Activated CD4-positive, alpha-beta T cell treated with anti-CD3 and anti-CD28 coated beads for 36 hours (primary cell): ENCODE measurements at regions not wholly inside any gene's neighbourhood (a gene's known extent, or its start where the extent isn't known, plus 50 kb on each side); places are given as distances from the start of the nearest gene placed in this dataset.
"Not testable (repeated sequence)": the region's sequence is repeated elsewhere in the genome, so short reads cannot be mapped to it uniquely, and the experiment has no call there.

Source experiments
- ATAC-seq: fragments of 200-7000 bp; cut with Tn5 transposase; one replicate; pipeline ENCODE4 v1.10.0; 2021; ENCODE audit warnings: mild to moderate bottlenecking, moderate library complexity
- CTCF ChIA-PET: fragments of 350-600 bp; sonication (Branson Sonifier 250); formaldehyde crosslinking; loops from one replicate; lab custom pipeline; 2021; ENCODE audit warnings: antibody characterized with exemption; lab: Charles Lee
- POLR2A ChIA-PET: fragments of 350-600 bp; sonication (Branson Sonifier 250); formaldehyde crosslinking; loops from one replicate; lab custom pipeline; 2021; ENCODE audit warnings: antibody characterized with exemption, inconsistent platforms; lab: Charles Lee
- DNase-seq: peaks from one replicate; pipeline ENCODE4 v3.0.0-alpha.2; 2020
- H3K27ac Mint-ChIP-seq: one replicate; pipeline ENCODE4 v1.8.0; 2021; ENCODE audit warnings: mixed read lengths
- H3K27me3 Mint-ChIP-seq: one replicate; pipeline ENCODE4 v1.8.0; 2021; ENCODE audit warnings: mixed read lengths
- H3K36me3 Mint-ChIP-seq: one replicate; pipeline ENCODE4 v1.8.0; 2021; ENCODE audit warnings: low read depth, mixed read lengths
- H3K4me1 Mint-ChIP-seq: one replicate; pipeline ENCODE4 v1.8.0; 2021; ENCODE audit warnings: mixed read lengths
- H3K4me3 Mint-ChIP-seq: one replicate; pipeline ENCODE4 v1.8.0; 2021; ENCODE audit warnings: mild to moderate bottlenecking, moderate library complexity, mixed read lengths
- H3K9me3 Mint-ChIP-seq: one replicate; pipeline ENCODE4 v1.8.0; 2021; ENCODE audit warnings: low read depth, mixed read lengths
- intact Hi-C, 2 experiments: fragments of 100-400 bp; cut with DNase I in 1 of 2; cut with micrococcal nuclease in 1 of 2; formaldehyde crosslinking; loops; one replicate each; pipeline versions ENCODE4 v1.14.2 to v1.15.1; 2022 to 2024; cut with DNase I, micrococcal nuclease

- Mint-ChIP-seq H3K4me3 (no peak overlapping the region), H3K9me3 (peaks cover 7% of the 10 kb centered on the region), H3K36me3 (no peaks in the 10 kb centered on the region), H3K4me1 (no peaks in the 10 kb centered on the region), H3K27ac (no peak overlapping the region), H3K27me3 (no peaks in the 10 kb centered on the region)
- ChIA-PET CTCF (interaction anchor here (1.0 kb wide), 1 partner anchor 21 kb away, joined by 3 read pairs; no protein-coding TSS in a partner anchor), POLR2A (no interaction called here)
- DNase-seq = no peak
- ATAC-seq = no peak
- intact Hi-C loops = no loop called here
These were observed 281.6 kb upstream of the SLC16A7 start for GRCh38 chr12:59314209-59314608.

- POLR2A ChIA-PET = no interaction called here
- intact Hi-C loops = no loop called here
- no peak overlapping the region for H3K27ac Mint-ChIP-seq
- CTCF ChIA-PET = no interaction called here
- no peaks in the 10 kb centered on the region for H3K27me3 Mint-ChIP-seq
- ATAC-seq (no peak), DNase-seq (no peak)
- no peak overlapping the region for H3K4me3 Mint-ChIP-seq
- H3K4me1 Mint-ChIP-seq = no peaks in the 10 kb centered on the region
- peaks cover 3% of the 10 kb centered on the region for H3K9me3 Mint-ChIP-seq
- H3K36me3 Mint-ChIP-seq = no peaks in the 10 kb centered on the region
These were observed 291.6 kb upstream of the SLC16A7 start for GRCh38 chr12:59304077-59304721.

GRCh38 chr12:59298296-59298695 is 297.5 kb upstream of the SLC16A7 start:
- ATAC-seq = no peak
- Mint-ChIP-seq H3K27me3 (no peaks in the 10 kb centered on the region), H3K4me3 (no peak overlapping the region), H3K9me3 (peaks cover 3% of the 10 kb centered on the region), H3K27ac (no peak overlapping the region), H3K4me1 (no peaks in the 10 kb centered on the region), H3K36me3 (no peaks in the 10 kb centered on the region)
- DNase-seq = no peak
- POLR2A ChIA-PET = no interaction called here
- intact Hi-C loops = no loop called here
- CTCF ChIA-PET = no interaction called here

GRCh38 chr12:59294221-59294620 is 301.6 kb upstream of the SLC16A7 start:
- intact Hi-C loops = no loop called here
- no peak overlapping the region for H3K4me3 Mint-ChIP-seq
- H3K9me3 Mint-ChIP-seq = no peaks in the 10 kb centered on the region
- DNase-seq (no peak), ATAC-seq (no peak)
- H3K4me1 Mint-ChIP-seq = no peaks in the 10 kb centered on the region
- ChIA-PET POLR2A (no interaction called here), CTCF (no interaction called here)
- no peak overlapping the region for H3K27ac Mint-ChIP-seq
- no peaks in the 10 kb centered on the region for H3K36me3 Mint-ChIP-seq
- no peaks in the 10 kb centered on the region for H3K27me3 Mint-ChIP-seq

GRCh38 chr12:59282999-59283398 is 312.8 kb upstream of the SLC16A7 start:
- DNase-seq (no peak), ATAC-seq (no peak)
- intact Hi-C loops = no loop called here
- Mint-ChIP-seq H3K27ac (no peak overlapping the region), H3K4me3 (no peak overlapping the region), H3K27me3 (no peaks in the 10 kb centered on the region), H3K4me1 (no peaks in the 10 kb centered on the region), H3K36me3 (no peaks in the 10 kb centered on the region), H3K9me3 (no peaks in the 10 kb centered on the region)
- CTCF ChIA-PET = no interaction called here
- POLR2A ChIA-PET = no interaction called here

- ATAC-seq, H3K27ac Mint-ChIP-seq, H3K27me3 Mint-ChIP-seq, DNase-seq, H3K36me3 Mint-ChIP-seq, POLR2A ChIA-PET, intact Hi-C loops, H3K4me3 Mint-ChIP-seq, H3K4me1 Mint-ChIP-seq: not testable (repeated sequence)
- CTCF ChIA-PET = interaction anchor here (0.6 kb wide), 1 partner anchor 1031 kb away, joined by 5 read pairs; no protein-coding TSS in a partner anchor
- H3K9me3 Mint-ChIP-seq = peaks cover 17% of the 10 kb centered on the region
These were observed 322.3 kb upstream of the SLC16A7 start for GRCh38 chr12:59273561-59273960.

GRCh38 chr12:59268295-59268809 is 327.5 kb upstream of the SLC16A7 start:
- DNase-seq (no peak), ATAC-seq (no peak)
- H3K36me3 Mint-ChIP-seq = no peaks in the 10 kb centered on the region
- no peak overlapping the region for H3K4me3 Mint-ChIP-seq
- H3K9me3 Mint-ChIP-seq = peaks cover 17% of the 10 kb centered on the region
- ChIA-PET CTCF (no interaction called here), POLR2A (no interaction called here)
- H3K27me3 Mint-ChIP-seq = no peaks in the 10 kb centered on the region
- H3K27ac Mint-ChIP-seq = no peak overlapping the region
- intact Hi-C loops = no loop called here
- no peaks in the 10 kb centered on the region for H3K4me1 Mint-ChIP-seq

- Mint-ChIP-seq H3K36me3 (no peaks in the 10 kb centered on the region), H3K4me1 (no peaks in the 10 kb centered on the region), H3K9me3 (peaks cover 3% of the 10 kb centered on the region), H3K27ac (no peak overlapping the region), H3K4me3 (no peak overlapping the region), H3K27me3 (no peaks in the 10 kb centered on the region)
- ChIA-PET CTCF (no interaction called here), POLR2A (no interaction called here)
- ATAC-seq (no peak), DNase-seq (no peak)
- intact Hi-C loops = no loop called here
These were observed 335.6 kb upstream of the SLC16A7 start for GRCh38 chr12:59260202-59260601.

GRCh38 chr12:59252731-59253130 is 332.4 kb upstream of the LRIG3 start:
- ATAC-seq (no peak), DNase-seq (no peak)
- Mint-ChIP-seq H3K9me3 (peaks cover 13% of the 10 kb centered on the region), H3K4me1 (no peaks in the 10 kb centered on the region), H3K36me3 (no peaks in the 10 kb centered on the region), H3K4me3 (no peak overlapping the region), H3K27ac (no peak overlapping the region), H3K27me3 (no peaks in the 10 kb centered on the region)
- POLR2A ChIA-PET = no interaction called here
- intact Hi-C loops = no loop called here
- CTCF ChIA-PET = no interaction called here

GRCh38 chr12:59250766-59251165 is 330.5 kb upstream of the LRIG3 start:
- no peaks in the 10 kb centered on the region for H3K27me3 Mint-ChIP-seq
- H3K4me3 Mint-ChIP-seq = no peak overlapping the region
- ATAC-seq (no peak), DNase-seq (no peak)
- no peak overlapping the region for H3K27ac Mint-ChIP-seq
- H3K36me3 Mint-ChIP-seq = no peaks in the 10 kb centered on the region
- H3K9me3 Mint-ChIP-seq = peaks cover 13% of the 10 kb centered on the region
- intact Hi-C loops = no loop called here
- CTCF ChIA-PET = no interaction called here
- POLR2A ChIA-PET = no interaction called here
- no peaks in the 10 kb centered on the region for H3K4me1 Mint-ChIP-seq

GRCh38 chr12:59240048-59240447 is 319.7 kb upstream of the LRIG3 start:
- H3K27ac Mint-ChIP-seq = no peak overlapping the region
- no peaks in the 10 kb centered on the region for H3K4me1 Mint-ChIP-seq
- H3K4me3 Mint-ChIP-seq = no peak overlapping the region
- ChIA-PET CTCF (no interaction called here), POLR2A (no interaction called here)
- H3K36me3 Mint-ChIP-seq = no peaks in the 10 kb centered on the region
- H3K27me3 Mint-ChIP-seq = no peaks in the 10 kb centered on the region
- intact Hi-C loops = no loop called here
- DNase-seq = no peak
- H3K9me3 Mint-ChIP-seq = no peaks in the 10 kb centered on the region
- no peak for ATAC-seq

GRCh38 chr12:59234391-59234790 is 314.1 kb upstream of the LRIG3 start:
- H3K36me3 Mint-ChIP-seq = no peaks in the 10 kb centered on the region

More at GRCh38 chr12:59234391-59234790, 314.1 kb upstream of the LRIG3 start:
- Mint-ChIP-seq H3K27me3 (no peaks in the 10 kb centered on the region), H3K4me1 (no peaks in the 10 kb centered on the region), H3K27ac (no peak overlapping the region), H3K9me3 (no peaks in the 10 kb centered on the region), H3K4me3 (no peak overlapping the region)
- intact Hi-C loops = no loop called here
- ChIA-PET POLR2A (no interaction called here), CTCF (no interaction called here)
- DNase-seq = no peak
- ATAC-seq = no peak
